K562 (cell line): ENCODE measurements at regions not wholly inside any gene's neighbourhood (a gene's known extent, or its start where the extent isn't known, plus 50 kb on each side); places are given as distances from the start of the nearest gene placed in this dataset.

Source experiments
- ATAC-seq: fragments of 200-7000 bp; cut with Tn5 transposase; 3 replicates; pipeline ENCODE4 v1.9.1; 2020; ENCODE audit warnings: moderate library complexity
- BruUV-seq: library from RNA; stranded (reverse); fragments of 400-500 nt; replicated peaks from 2 replicates; lab custom pipeline; 2021; lab: Mats Ljungman, UMichigan
- CTCF ChIA-PET: fragments of 300-600 bp; formaldehyde crosslinking; extraction: SDS; loops from one replicate; lab custom pipeline; 2021; ENCODE audit warnings: low intra/inter-chr PET ratio; lab: Yijun Ruan, JAX
- POLR2A ChIA-PET: fragments of 300-600, 350-650 bp; sonication (Branson Sonifier 250); formaldehyde crosslinking; extraction: SDS; loops from one replicate; lab custom pipeline; 2021; ENCODE audit warnings: antibody characterized with exemption, inconsistent platforms; lab: Yijun Ruan, JAX
- DNase-seq, 4 experiments: peaks; one replicate each; pipeline versions ENCODE4 v3.0.0 to v3.0.0-alpha.2; 2011 to 2018; ENCODE audit warnings: low spot score in 3 of 4, mixed read lengths in 3 of 4; ENCODE audit errors: extremely low read depth in 1 of 4
- FAIRE-seq: peaks from 2 replicates; lab custom pipeline; 2011; peaks lifted over from hg19 to GRCh38; lab: Jason Lieb, UNC
- H2AFZ ChIP-seq: 2 replicates; pipeline ENCODE4 v1.6.0; 2011; ENCODE audit warnings: low read depth, low read length, control low read depth, inconsistent platforms
- H3K27ac ChIP-seq: fragments of 200-600 bp; 3 replicates; pipeline ENCODE4 v1.8.0; 2011; ENCODE audit warnings: low read depth, mild to moderate bottlenecking, control low read depth, inconsistent platforms, low read length, moderate library complexity, mixed read lengths; ENCODE audit errors: extremely low read depth
- H3K27me3 ChIP-seq, 2 experiments: fragments of 300-600 bp in 1 of 2; 2 replicates in 1 of 2; 3 replicates in 1 of 2; pipeline versions ENCODE4 v1.6.0 to v1.8.0; 2011; ENCODE audit warnings: inconsistent platforms in 2 of 2, low read length in 2 of 2, mild to moderate bottlenecking in 1 of 2, mixed read lengths in 1 of 2, moderate library complexity in 1 of 2; ENCODE audit not compliant: control insufficient read depth in 2 of 2, insufficient read depth in 2 of 2
- H3K36me3 ChIP-seq: fragments of 300-600 bp; 3 replicates; pipeline ENCODE4 v1.8.0; 2011; ENCODE audit warnings: mild to moderate bottlenecking, low read length, inconsistent platforms; ENCODE audit not compliant: control insufficient read depth, insufficient read depth
- H3K4me1 ChIP-seq, 2 experiments: fragments of 200-600 bp in 1 of 2; replicated peaks in 1 of 2; 2 replicates in 1 of 2; 3 replicates in 1 of 2; pipeline versions ENCODE4 v1.5.1 to v1.8.0; 2011; ENCODE audit warnings: inconsistent platforms in 2 of 2, low read length in 2 of 2, mild to moderate bottlenecking in 1 of 2, mixed read lengths in 1 of 2, moderate library complexity in 1 of 2; ENCODE audit not compliant: control insufficient read depth in 2 of 2, insufficient read depth in 2 of 2
- H3K4me2 ChIP-seq: 2 replicates; pipeline ENCODE4 v1.6.1; 2011; ENCODE audit warnings: low read length, control low read depth, inconsistent platforms, mixed read lengths; ENCODE audit not compliant: insufficient read depth
- H3K4me3 ChIP-seq: fragments of 200-600 bp; sonication (generic), shearing (Covaris generic); 2 replicates; pipeline ENCODE4 v1.5.1; 2016; ENCODE audit warnings: control low read depth, inconsistent platforms
- H3K79me2 ChIP-seq: fragments of 200-600 bp; 3 replicates; pipeline ENCODE4 v1.8.0; 2011; ENCODE audit warnings: low read length, inconsistent platforms; ENCODE audit not compliant: control insufficient read depth, insufficient read depth
- H3K9ac ChIP-seq, 2 experiments: 2 replicates each; pipeline versions ENCODE4 v1.6.0 to v1.6.1; 2011; ENCODE audit warnings: low read depth in 2 of 2, low read length in 2 of 2, control low read depth in 1 of 2, inconsistent platforms in 1 of 2, mild to moderate bottlenecking in 1 of 2, mixed read lengths in 1 of 2; ENCODE audit not compliant: insufficient read depth in 1 of 2
- H3K9me1 ChIP-seq: one replicate; pipeline ENCODE4 v1.6.0; 2011; ENCODE audit warnings: inconsistent platforms, mild to moderate bottlenecking, low read length, moderate library complexity; ENCODE audit not compliant: control insufficient read depth, insufficient read depth
- H3K9me3 ChIP-seq: replicated peaks from 2 replicates; pipeline ENCODE4 v1.5.1; 2011; ENCODE audit warnings: low read depth, low read length, inconsistent platforms; ENCODE audit not compliant: control insufficient read depth, insufficient read depth
- H4K20me1 ChIP-seq: replicated peaks from 2 replicates; pipeline ENCODE4 v1.6.1; 2011; ENCODE audit warnings: low read length, inconsistent platforms, mixed read lengths; ENCODE audit not compliant: control insufficient read depth, insufficient read depth
- ADNP ChIP-seq: fragments of 200-800 bp; sonication (Bioruptor generic); IDR thresholded peaks from 2 replicates; pipeline ENCODE4 v1.6.1; 2016; ENCODE audit warnings: missing genetic modification characterization, missing compliant biosample characterization
- CBX1 ChIP-seq: sonication (generic); IDR thresholded peaks from 2 replicates; pipeline ENCODE4 v1.6.1; 2016; ENCODE audit warnings: antibody characterized with exemption, low read depth, mild to moderate bottlenecking
- CCAR2 ChIP-seq: fragments of 200-400 bp; formaldehyde crosslinking; IDR thresholded peaks from 2 replicates; pipeline ENCODE4 v1.6.1; 2017; ENCODE audit warnings: mild to moderate bottlenecking, low read depth, low read length
- ETS2 ChIP-seq: IDR thresholded peaks from 2 replicates; pipeline ENCODE4 v1.6.1; 2016; ENCODE audit warnings: borderline replicate concordance, missing genetic modification characterization, mild to moderate bottlenecking, moderate library complexity, missing compliant biosample characterization; ENCODE audit not compliant: poor library complexity, severe bottlenecking
- ILK ChIP-seq: fragments of 450-650 bp; IDR thresholded peaks from 2 replicates; pipeline ENCODE4 v1.6.1; 2016; ENCODE audit warnings: missing genetic modification characterization, low read depth, mild to moderate bottlenecking, missing compliant biosample characterization, moderate library complexity, borderline replicate concordance
- KAT7 ChIP-seq: sonication (generic); formaldehyde crosslinking; IDR thresholded peaks from 2 replicates; pipeline ENCODE4 v1.8.0; 2022; ENCODE audit warnings: missing genetic modification reagents, mild to moderate bottlenecking, borderline replicate concordance
- LARP7 ChIP-seq: fragments of 450-650 bp; IDR thresholded peaks from 2 replicates; pipeline ENCODE4 v1.6.1; 2016
- MECOM ChIP-seq: fragments of 250-450 bp; sonication (Bioruptor Pico); IDR thresholded peaks from 2 replicates; pipeline ENCODE4 v1.8.0; 2022; ENCODE audit warnings: inconsistent platforms
- NCOA2 ChIP-seq, 2 experiments: fragments of 450-650 bp; IDR thresholded peaks; 2 replicates each; pipeline ENCODE4 v1.6.1; 2018; ENCODE audit warnings: mild to moderate bottlenecking in 2 of 2, moderate library complexity in 1 of 2; ENCODE audit not compliant: partially characterized antibody in 2 of 2
- NFYB ChIP-seq: IDR thresholded peaks from 2 replicates; pipeline ENCODE4 v1.6.1; 2011; ENCODE audit warnings: mild to moderate bottlenecking, moderate library complexity; ENCODE audit not compliant: insufficient read length; ENCODE audit errors: extremely low read depth
- SP1 ChIP-seq: sonication (generic); formaldehyde crosslinking; IDR thresholded peaks from 2 replicates; pipeline ENCODE4 v1.8.1; 2022; ENCODE audit warnings: mild to moderate bottlenecking, missing genetic modification reagents
- ZC3H4 ChIP-seq: sonication (generic); formaldehyde crosslinking; IDR thresholded peaks from 2 replicates; pipeline ENCODE4 v1.9.0; 2021; ENCODE audit warnings: missing genetic modification reagents, borderline replicate concordance
- ZNF23 ChIP-seq: fragments of 250-450 bp; sonication (Bioruptor Pico); IDR thresholded peaks from 2 replicates; pipeline ENCODE4 v1.4.0; 2020; ENCODE audit warnings: mild to moderate bottlenecking
- ZNF408 ChIP-seq: fragments of 250-450 bp; sonication (Bioruptor Pico); IDR thresholded peaks from 2 replicates; pipeline ENCODE4 v1.4.0; 2020; ENCODE audit warnings: low read depth, mild to moderate bottlenecking, moderate library complexity
- ZNF707 ChIP-seq: fragments of 250-450 bp; sonication (Bioruptor Pico); conservative IDR thresholded peaks from 2 replicates; pipeline ENCODE4 v1.8.0; 2022; ENCODE audit warnings: inconsistent platforms, mild to moderate bottlenecking, moderate library complexity
- ZNF76 ChIP-seq: fragments of 250-450 bp; sonication (Bioruptor Pico); IDR thresholded peaks from 2 replicates; pipeline ENCODE4 v1.4.0; 2020; ENCODE audit warnings: mild to moderate bottlenecking, moderate library complexity, borderline replicate concordance
- WGBS: fragments of 100-300 bp; shearing (Covaris generic); methylation state at CpG from one replicate; pipeline ENCODE4 v1.1.6; 2016; ENCODE audit warnings: low coverage, mixed read lengths; ENCODE audit not compliant: insufficient coverage; ENCODE audit errors: missing lambda C conversion rate; 5-methylcytosine and 5-hydroxymethylcytosine counted together
- in situ Hi-C: fragments of 300-500 bp; cut with MboI; formaldehyde crosslinking; loops from 4 replicates; pipeline ENCODE4 v1.15.0; 2018; ENCODE audit warnings: inconsistent platforms, mixed read lengths
- intact Hi-C: fragments of 100-400 bp; cut with micrococcal nuclease; formaldehyde crosslinking; loops from 2 replicates; pipeline ENCODE4 v1.14.2; 2022
- TF ChIP-seq, protein P1 (sequence below): fragments of 450-650 bp; IDR thresholded peaks from 2 replicates; pipeline ENCODE4 v1.6.1; 2017; ENCODE audit warnings: mild to moderate bottlenecking, moderate library complexity
- TF ChIP-seq, protein P2 (sequence below): fragments of 250-450 bp; sonication (Bioruptor Pico); IDR thresholded peaks from 2 replicates; pipeline ENCODE4 v1.9.0; 2021; ENCODE audit warnings: mild to moderate bottlenecking
- TF ChIP-seq, protein P3 (sequence below), 3 experiments: fragments of 200-800 bp in 1 of 3; sonication (Bioruptor generic) in 1 of 3; sonication (generic) in 1 of 3; formaldehyde crosslinking in 1 of 3; IDR thresholded peaks; 2 replicates each; pipeline versions ENCODE4 v1.6.1 to v1.8.0; 2016 to 2022; ENCODE audit warnings: mild to moderate bottlenecking in 2 of 3, missing compliant biosample characterization in 2 of 3, missing genetic modification characterization in 2 of 3, missing genetic modification reagents in 1 of 3

DNA sequence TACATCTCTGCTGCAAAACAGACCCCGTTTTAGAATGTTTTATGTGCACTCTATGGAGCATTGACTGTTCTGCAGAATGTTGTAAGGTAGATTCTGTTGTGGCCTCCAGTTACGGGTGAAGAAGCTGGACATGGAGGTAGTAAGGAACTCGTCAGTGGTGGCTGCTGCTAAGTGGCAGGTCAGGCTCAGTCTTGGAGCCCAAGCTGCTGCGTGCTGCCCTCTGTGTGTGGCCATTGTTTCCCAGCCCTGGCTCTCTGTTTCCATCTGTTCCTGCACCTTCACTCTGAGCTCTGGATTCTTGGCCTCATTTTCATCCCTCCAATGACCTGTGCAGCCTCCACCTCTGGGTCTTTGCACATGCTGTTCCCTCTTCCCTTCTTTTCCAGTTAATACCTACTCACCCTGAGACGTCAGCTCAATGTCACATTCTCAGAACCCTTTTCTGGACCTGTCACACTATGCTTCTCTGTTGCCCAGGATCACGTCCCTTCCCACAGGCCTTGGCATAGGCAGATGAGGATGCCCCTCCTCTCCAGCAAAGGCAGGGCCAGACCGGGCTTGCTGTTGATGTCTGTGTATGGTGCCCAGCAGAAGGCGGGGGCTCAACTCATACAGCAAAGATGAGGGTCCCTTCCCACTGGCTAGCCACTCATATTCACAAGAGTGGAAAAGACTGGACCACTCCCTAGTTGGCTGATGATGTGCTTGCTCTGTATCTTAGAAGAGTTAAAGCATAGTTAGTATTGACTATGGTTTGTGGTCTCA lies 97.6 kb downstream of the TENT4A start:
- no peaks in the 10 kb centered on the region for H3K9me1 ChIP-seq
- no TSS peak for BruUV-seq
- peaks cover 0 to 10% of the 10 kb centered on the region in 2 experiments; a peak in 1 of 5 replicates for H3K27me3 ChIP-seq
- H3K79me2 ChIP-seq, result no peaks in the 10 kb centered on the region
- intact Hi-C loops (no loop called here), in situ Hi-C loops (no loop called here)
- WGBS, result 0% methylated on average over 8 of the region's 8 CpGs
- H3K9me3 ChIP-seq, result no peaks in the 10 kb centered on the region
- H3K4me3 ChIP-seq, result no peak overlapping the region
- DNase-seq (no peak), ATAC-seq (no peak), FAIRE-seq (no peak)
- H4K20me1 ChIP-seq, result 0 out of 2 replicates have a peak, but pooled peaks cover 4% of the 10 kb centered on the region
- ChIA-PET POLR2A (no interaction called here), CTCF (no interaction called here)
- H3K27ac ChIP-seq, result no peak overlapping the region
- no peaks in the 10 kb centered on the region for H3K36me3 ChIP-seq
- no peak overlapping the region for H3K4me2 ChIP-seq
- H3K9ac ChIP-seq, result no peak overlapping the region
- H2AFZ ChIP-seq, result no peak overlapping the region
- H3K4me1 ChIP-seq, result no peaks in the 10 kb centered on the region
- TF ChIP-seq KAT7 (CRISPR knock-in tag), result no peak
- TF ChIP-seq CBX1, result no peak
- no peak for TF ChIP-seq ETS2 (tag)
- TF ChIP-seq, protein P1, sequence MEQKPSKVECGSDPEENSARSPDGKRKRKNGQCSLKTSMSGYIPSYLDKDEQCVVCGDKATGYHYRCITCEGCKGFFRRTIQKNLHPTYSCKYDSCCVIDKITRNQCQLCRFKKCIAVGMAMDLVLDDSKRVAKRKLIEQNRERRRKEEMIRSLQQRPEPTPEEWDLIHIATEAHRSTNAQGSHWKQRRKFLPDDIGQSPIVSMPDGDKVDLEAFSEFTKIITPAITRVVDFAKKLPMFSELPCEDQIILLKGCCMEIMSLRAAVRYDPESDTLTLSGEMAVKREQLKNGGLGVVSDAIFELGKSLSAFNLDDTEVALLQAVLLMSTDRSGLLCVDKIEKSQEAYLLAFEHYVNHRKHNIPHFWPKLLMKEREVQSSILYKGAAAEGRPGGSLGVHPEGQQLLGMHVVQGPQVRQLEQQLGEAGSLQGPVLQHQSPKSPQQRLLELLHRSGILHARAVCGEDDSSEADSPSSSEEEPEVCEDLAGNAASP, result no peak
- TF ChIP-seq MECOM (CRISPR knock-in tag), result no peak
- no peak for TF ChIP-seq ZNF707
- no peak for TF ChIP-seq SP1 (CRISPR knock-in tag)
- TF ChIP-seq NFYB, result no peak
- no peak for TF ChIP-seq ILK
- no peak for TF ChIP-seq ZNF23 (CRISPR knock-in tag)
- TF ChIP-seq ZNF408, result no peak
- TF ChIP-seq ZNF76 (CRISPR knock-in tag), result no peak
- TF ChIP-seq, protein P2, sequence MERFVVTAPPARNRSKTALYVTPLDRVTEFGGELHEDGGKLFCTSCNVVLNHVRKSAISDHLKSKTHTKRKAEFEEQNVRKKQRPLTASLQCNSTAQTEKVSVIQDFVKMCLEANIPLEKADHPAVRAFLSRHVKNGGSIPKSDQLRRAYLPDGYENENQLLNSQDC, result no peak
- TF ChIP-seq, protein P3, sequence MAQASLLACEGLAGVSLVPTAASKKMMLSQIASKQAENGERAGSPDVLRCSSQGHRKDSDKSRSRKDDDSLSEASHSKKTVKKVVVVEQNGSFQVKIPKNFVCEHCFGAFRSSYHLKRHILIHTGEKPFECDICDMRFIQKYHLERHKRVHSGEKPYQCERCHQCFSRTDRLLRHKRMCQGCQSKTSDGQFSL (CRISPR knock-in tag; IDR thresholded peaks at IDR 0.05), result no peak
- TF ChIP-seq, protein P3 (tag; IDR thresholded peaks at IDR 0.05), result no peak
- no peak for TF ChIP-seq CCAR2
- TF ChIP-seq NCOA2 (IDR thresholded peaks at IDR 0.05; ENCODE audit: partially characterized antibody in 2 of 2), result no peak
- no peak for TF ChIP-seq ZC3H4
- TF ChIP-seq ADNP, result no peak
- no peak for TF ChIP-seq LARP7
